SKM-1 (cell line): ENCODE measurements at regions not wholly inside any gene's neighbourhood (a gene's known extent, or its start where the extent isn't known, plus 50 kb on each side); places are given as distances from the start of the nearest gene placed in this dataset.

ENCODE experiments used
- DNase-seq: peaks from one replicate; lab custom pipeline; 2025; ENCODE audit not compliant: unreplicated experiment; lab: John Stamatoyannopoulos, UW

GRCh38 chr12:69094606-69095216 lies 144.7 kb upstream of the CPSF6 start:
- no peak for DNase-seq

GRCh38 chr12:69095765-69096477 lies 143.4 kb upstream of the CPSF6 start:
- DNase-seq = no peak

- no peak for DNase-seq
Observed at GRCh38 chr12:69096669-69097335, 142.6 kb upstream of the CPSF6 start.

- DNase-seq = no peak
Observed at GRCh38 chr12:69097619-69098368, 141.6 kb upstream of the CPSF6 start.

- no peak for DNase-seq
Observed at GRCh38 chr12:69099201-69099837, 140.1 kb upstream of the CPSF6 start.

- DNase-seq = no peak
Observed at GRCh38 chr12:69101505-69101904, 137.9 kb upstream of the CPSF6 start.

GRCh38 chr12:69102856-69103255 lies 136.5 kb upstream of the CPSF6 start:
- peak; percentile 1 for DNase-seq

GRCh38 chr12:69105101-69105962 lies 134.0 kb upstream of the CPSF6 start:
- DNase-seq = no peak

GRCh38 chr12:69106482-69107118 lies 132.8 kb upstream of the CPSF6 start:
- DNase-seq = no peak

GRCh38 chr12:69107541-69107940 lies 131.8 kb upstream of the CPSF6 start:
- DNase-seq = no peak

- DNase-seq = no peak
Observed at GRCh38 chr12:69108037-69108436, 131.3 kb upstream of the CPSF6 start.

- DNase-seq = no peak
Observed at GRCh38 chr12:69112616-69113015, 126.8 kb upstream of the CPSF6 start.

- DNase-seq = no peak
Observed at GRCh38 chr12:69115099-69115498, 124.3 kb upstream of the CPSF6 start.

- no peak for DNase-seq
Observed at GRCh38 chr12:69115951-69116350, 123.4 kb upstream of the CPSF6 start.

GRCh38 chr12:69117566-69118266 lies 121.7 kb upstream of the CPSF6 start:
- no peak for DNase-seq

GRCh38 chr12:69118516-69118915 lies 120.9 kb upstream of the CPSF6 start:
- DNase-seq = no peak

- no peak for DNase-seq
Observed at GRCh38 chr12:69119770-69120169, 119.6 kb upstream of the CPSF6 start.

GRCh38 chr12:69120354-69120753 lies 119.0 kb upstream of the CPSF6 start:
- DNase-seq = no peak

- no peak for DNase-seq
Observed at GRCh38 chr12:69123311-69123710, 116.1 kb upstream of the CPSF6 start.
